DMS153 (cell line): ENCODE measurements at regions not wholly inside any gene's neighbourhood (a gene's known extent, or its start where the extent isn't known, plus 50 kb on each side); places are given as distances from the start of the nearest gene placed in this dataset.

Experiments
- DNase-seq: peaks from one replicate; lab custom pipeline; 2025; lab: John Stamatoyannopoulos, UW

- DNase-seq: no peak
Observed at GRCh38 chr6:120924214-120924613, 410.1 kb downstream of the TBC1D32 start.

DNA sequence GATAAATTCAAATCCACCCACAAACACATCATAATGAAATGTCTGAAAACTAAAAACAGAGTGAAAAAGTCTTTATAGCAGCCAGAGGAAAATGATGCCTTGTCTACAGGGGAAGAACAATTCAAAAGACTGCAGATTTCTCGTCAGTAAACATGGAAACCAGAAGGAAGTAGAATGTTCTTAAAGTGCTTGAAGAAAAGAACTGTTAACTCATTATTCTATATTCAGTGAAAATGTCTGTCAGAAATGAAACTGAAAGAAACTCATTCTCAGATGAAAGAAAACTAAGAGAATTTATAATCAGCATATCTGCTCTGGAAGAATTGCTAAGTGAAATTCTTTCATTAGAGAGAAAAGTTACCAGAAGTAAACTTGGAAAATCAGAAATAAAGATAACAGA is 416.1 kb downstream of the TBC1D32 start:
- DNase-seq: no peak

DNA sequence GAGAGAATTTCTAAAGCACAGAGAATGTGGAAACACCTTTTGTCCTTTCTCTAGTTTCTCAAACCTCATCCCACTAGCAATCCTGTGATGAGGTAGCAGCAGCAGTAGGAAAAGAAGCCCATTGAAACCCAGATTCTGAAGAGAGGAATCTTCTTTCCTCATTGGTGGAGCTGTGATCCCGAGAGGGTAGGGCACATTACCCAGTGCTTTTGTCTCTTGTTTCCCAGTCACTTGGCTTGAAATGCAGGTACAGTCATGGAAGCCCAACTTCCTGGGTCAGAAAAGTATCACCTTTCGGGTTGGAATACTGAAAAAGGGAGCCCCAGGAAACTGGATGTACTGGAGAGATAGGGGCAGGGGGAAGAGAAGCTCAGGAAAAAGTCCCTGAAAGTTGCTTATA is 417.4 kb downstream of the TBC1D32 start:
- no peak for DNase-seq

DNA sequence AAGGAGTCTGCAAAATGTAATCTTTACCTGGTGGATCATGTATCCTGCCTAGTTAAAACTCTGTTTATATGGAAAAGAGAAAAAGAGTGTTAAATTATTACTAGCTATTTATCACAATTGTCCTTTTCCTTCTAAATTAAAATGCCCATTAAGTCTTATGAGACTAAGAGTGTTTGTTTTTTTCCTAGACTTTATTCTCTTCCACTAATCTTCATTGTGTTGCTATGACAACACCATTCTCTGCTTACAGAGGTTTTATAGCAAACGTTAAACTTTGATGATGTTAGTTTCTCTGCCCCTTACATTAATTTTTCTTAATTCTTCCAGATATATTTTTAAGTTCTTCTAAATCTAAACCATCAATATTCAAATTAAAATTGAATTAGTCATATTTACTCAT is 420.8 kb downstream of the TBC1D32 start:
- no peak for DNase-seq

DNA sequence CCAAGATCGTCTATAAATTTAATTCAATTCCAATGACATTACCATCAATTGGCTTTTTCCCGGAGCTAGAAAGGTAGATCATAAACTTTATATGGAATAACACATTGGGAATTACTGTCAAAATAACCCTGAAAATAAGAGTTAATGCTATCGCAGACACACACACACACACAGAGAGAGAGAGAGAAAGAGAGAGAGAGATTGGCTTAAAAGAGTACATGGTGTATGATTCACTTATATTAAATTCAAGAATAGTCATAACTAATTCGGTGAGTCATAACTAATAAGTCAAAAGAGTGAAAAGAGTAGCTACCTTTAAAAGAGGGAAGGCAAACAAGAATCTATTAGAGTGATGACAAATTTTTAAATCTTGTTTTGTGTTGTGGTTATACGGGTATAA is 425.5 kb downstream of the TBC1D32 start:
- DNase-seq: no peak

GRCh38 chr6:120903836-120904235 is 430.4 kb downstream of the TBC1D32 start:
- no peak for DNase-seq

- DNase-seq: no peak
Observed at GRCh38 chr6:120899932-120900331, 434.3 kb downstream of the TBC1D32 start.

GRCh38 chr6:120894077-120894476 is 440.2 kb downstream of the TBC1D32 start:
- DNase-seq: no peak

DNA sequence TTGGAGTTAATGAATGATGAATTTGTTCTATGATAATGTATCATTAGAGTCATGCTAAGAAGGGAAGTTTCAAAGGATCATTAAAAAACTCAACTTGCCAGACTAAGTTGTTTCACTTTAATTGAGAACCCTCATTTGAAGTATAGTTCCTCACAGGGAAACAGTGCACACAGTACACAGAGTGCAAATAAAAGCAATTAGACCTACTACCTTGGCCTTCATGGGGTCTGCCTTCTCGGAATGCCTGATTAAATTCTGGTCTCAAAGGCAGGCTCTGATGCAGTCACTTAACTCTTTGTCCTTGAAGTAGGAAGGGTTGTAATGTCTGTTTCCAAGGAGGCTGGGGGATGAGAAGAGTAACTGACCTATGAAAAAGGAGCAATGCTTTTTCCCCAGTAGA is 457.3 kb downstream of the TBC1D32 start:
- no peak for DNase-seq

DNA sequence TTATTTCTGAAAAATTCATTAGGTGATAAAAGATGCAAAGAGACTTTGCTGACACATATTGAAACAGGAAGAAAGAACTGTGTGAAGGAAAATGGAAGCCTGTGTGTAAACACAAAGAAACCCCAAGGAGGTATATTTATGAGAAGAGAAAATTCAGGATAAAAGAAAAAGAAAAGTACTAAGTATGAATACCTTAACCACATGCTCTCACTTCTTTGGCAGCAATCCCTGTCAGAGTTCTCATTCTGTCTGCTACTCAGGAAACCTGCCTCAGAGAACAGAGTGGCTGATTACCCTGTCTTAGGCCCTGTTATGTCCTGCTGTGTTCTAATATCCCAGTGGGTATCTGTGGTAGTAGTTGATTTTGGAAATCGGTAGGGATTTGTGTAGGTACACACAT is 457.9 kb downstream of the TBC1D32 start:
- DNase-seq: no peak

DNA sequence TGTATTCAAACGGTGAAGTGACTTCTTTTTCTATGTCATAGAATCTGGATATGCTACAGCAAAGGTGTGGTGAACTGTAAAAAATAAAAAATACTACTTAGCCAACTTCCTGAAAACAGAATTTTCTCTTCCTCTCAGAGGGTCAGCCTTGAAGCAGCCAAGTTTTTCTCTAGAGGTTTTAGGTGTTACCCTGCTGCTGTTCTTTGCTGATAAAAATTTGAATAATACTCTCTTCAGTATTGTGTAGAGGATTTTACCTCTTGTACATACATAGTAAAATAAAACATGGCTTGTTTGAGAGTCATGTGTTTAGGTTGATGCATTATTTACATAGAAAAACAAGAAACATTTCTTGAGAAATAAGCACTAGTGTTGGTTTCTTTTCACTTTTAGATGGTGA is 458.4 kb downstream of the TBC1D32 start:
- no peak for DNase-seq

- no peak for DNase-seq
Observed at GRCh38 chr6:120874422-120874821, 459.9 kb downstream of the TBC1D32 start.

DNA sequence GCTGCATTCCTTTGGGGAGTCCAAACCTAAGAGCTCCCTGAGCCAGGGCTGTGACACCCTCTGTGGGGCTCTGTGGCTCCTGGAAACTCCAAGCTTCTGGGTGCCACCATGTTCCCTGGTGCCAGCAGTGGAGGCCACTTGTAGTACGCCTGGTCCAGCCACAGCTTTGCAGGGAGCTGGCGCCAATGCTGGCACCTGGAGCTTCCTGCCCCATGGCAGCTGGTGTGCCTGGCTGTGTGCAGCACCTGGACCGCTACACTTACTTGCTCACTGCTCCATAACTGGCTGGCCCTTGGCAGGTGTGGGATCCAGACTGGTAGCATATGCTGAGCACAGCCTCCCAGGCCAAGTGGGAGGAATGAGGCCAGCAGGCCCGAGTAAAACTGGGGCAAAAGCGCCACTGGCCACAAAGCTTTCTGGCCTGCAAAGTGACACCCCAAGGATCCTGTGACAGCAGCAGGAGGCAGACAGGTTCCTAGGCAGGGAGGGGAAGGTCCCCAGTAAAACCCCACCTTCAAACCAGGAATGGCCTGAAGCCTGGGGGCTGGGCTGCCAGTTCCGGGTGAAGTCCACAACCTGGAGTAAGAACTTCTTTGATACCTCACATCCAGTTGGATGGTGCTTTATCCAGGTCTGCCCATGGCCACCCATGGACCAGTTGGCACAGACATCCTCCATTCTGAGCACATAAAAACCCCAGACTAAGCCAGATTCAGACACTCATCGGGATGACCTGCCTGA is 461.0 kb downstream of the TBC1D32 start:
- no peak for DNase-seq

- DNase-seq: no peak
Observed at GRCh38 chr6:120872262-120872578, 462.1 kb downstream of the TBC1D32 start.

DNA sequence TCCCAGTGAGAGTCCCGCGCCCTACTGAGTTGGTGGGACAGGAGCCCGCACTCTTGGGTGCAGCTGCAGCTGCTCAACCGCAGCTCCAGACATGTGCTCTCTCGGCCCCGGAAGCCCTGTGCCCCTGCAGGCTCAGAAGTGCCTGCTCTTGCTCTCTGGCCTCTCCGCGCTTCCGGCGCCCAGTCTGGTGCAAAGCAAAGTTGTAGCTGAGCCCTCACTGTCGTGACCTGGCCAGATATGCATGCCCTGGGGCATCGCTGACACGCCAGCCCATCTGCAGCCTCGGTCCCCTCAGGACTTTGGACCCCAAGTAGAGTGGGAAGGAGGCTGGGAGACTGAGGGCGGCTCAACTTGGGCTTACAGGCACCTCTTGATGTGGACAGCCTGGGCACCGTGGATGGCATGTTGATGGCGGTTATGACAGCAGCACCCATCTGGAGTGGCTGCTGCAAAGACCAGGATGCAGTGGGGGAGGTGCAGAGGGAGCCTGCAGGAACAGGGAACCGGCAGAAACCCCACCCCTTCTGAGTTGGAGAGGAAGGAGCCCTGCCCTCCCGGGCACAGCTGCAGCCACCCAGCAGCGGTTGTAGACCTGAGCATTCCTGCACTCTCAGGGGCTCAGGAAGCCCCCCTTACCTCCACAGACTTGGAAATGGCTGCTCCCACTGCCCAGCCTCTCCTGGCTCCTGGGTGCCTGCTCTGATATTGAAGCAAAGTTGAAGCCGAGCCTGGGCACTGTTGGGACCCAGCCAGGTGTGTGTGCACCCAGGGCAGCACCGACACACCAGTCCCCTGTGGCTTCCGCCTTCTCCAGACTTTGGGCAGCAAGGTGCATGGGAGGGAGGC is 462.6 kb downstream of the TBC1D32 start:
- DNase-seq: no peak

DNA sequence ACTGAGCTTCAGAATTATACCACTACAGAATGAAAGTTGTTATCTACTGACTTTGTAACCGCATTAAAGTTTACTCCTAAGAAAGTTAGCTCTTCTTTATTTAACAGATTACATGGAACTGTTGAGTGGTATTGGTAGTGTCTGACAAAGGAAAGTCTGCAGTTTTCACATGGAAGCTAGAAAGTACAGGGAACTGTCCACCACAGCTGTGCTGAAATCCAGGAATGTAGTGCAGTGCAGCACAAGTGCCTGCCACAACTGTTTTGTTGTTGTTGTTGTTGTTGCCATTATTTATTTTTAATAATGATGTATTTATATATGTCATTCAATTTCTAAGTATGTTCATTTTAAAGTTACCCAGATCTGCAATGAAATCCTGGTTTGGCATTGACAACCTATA is 464.9 kb downstream of the TBC1D32 start:
- no peak for DNase-seq

DNA sequence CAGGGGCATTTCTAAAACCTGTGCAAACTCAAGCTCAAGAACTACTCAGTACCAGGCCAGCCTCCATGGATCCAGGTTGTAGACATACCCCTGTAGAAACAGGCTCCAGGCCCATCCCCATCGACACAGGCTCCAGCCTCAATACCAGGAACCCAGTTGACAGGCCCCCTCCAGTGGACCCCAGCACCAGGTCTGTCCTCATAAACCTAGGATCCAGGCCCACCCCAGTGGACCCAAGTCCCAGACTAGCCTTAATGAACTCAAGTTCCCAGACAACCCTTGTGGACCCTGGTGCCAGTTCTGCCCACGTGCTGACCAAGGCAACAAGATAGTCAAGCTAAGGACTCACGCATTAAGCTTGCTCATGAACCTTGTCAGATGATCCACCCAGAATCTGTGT is 476.9 kb downstream of the TBC1D32 start:
- no peak for DNase-seq

DNA sequence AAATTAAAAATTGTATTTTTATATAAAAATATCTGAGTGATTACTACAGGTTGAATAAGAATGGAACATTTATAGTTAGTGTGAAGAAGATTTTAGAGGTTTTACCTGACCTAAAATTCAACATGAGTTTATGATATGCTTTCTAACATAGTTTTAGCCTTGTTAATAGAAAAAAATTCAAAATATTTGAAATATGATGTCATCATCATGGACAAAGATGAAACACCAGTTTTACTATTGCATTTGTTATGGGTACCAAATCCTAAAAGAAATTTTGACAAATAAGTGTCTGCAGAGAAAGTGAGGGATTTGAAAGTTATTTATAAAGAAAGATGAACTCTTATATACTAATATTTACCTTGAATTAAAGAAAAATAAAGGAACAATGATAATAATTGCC is 479.7 kb downstream of the TBC1D32 start:
- DNase-seq: no peak

DNA sequence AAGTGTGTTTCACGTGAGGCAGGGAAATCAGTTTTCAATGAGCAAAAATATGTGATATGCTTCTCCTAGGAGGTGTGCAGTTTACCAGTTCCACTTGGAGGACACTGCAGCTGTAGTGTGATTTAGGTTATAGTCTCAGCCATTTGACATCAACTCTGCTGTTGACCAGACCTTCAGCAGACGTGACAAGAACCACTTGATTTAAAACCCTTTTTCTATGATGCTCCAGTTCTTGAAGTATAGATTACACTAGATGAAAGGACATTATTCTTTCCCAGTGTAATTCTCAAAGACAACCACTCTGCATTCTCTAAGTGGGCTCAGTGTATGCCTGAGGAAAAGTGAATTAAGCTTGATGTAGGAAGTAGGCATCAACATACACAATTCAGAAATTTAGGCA is 480.8 kb downstream of the TBC1D32 start:
- no peak for DNase-seq

GRCh38 chr6:120852293-120852849 is 481.9 kb downstream of the TBC1D32 start:
- no peak for DNase-seq

- no peak for DNase-seq
Observed at GRCh38 chr6:120826253-120826652, 508.0 kb downstream of the TBC1D32 start.

DNA sequence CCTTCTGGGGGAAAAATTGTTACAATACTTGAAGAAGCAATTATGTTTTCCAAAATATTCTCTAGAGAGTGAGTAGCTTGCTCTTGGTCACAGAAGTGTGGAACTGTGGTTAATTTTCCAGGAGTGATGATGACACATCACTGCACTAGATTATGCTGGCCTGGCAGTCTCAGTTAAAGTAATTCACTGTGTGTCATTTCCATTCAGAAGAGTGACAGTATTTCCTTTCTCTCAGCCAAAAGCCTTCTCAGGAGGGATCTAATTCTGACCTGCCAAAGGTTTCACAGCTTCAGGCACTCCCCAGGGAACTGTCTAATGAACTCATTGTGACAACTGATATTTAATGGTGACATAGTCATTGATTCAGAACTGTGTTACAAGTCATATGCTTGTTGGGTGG is 517.5 kb downstream of the TBC1D32 start:
- DNase-seq: no peak

DNA sequence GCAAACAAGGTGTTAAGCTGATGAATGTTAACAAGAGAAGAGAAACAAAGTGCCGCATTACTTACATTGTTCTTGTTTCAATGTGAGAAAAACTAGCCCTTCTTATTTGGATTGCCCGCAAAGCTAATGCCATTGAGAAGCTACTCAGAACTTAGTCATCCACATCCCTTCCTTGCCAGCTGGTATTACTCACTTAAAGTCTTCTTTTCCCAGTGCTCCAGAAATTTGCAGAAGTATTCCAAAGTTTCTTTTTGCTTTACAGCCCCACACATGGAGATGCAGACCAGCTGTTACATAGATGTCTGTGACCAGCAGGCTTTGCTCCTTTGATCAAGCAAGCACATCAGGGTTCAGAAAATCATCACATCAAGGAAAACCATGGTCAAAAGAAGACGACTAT is 529.0 kb downstream of the TBC1D32 start:
- DNase-seq: no peak
